ENCODE measurements at regions not wholly inside any gene's neighbourhood (a gene's known extent, or its start where the extent isn't known, plus 50 kb on each side); places are given as distances from the start of the nearest gene placed in this dataset.

DNA sequence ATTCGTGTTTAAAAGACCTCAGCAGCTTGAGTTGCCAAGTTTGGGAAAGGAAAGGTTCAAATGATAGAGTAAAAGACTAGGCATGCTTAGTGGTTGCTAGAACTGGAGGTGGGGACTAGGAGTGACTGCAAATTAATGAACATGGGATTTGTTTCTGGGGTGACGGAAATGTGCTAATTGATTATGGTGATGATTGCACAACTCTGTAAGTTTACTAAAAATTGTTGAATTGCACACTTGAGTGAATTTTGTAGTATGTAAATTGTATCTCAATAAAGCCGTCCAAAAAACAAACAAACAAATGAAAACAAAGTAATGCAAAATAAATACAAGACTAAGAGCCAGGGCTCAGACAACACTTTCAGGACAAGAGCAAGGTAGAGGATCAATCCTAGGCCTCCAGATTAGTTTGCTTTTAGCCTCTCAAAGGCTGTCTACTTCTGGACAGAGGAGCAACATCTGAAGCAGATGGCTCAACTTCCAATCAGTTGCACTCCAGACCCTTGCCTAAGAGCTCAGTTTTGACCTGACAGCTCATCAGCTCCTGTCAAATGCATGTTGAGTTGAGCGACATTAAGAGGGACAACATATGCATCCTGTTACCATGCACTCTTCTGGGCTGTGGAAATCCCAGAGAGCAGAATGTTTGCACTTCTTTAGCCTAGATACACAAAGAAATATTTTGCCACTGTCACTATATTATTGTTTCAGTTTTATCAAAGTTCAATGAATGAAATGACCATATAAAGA lies 111.2 kb upstream of the ASIC2 start:
- DNase-seq: no peak

- no peak for DNase-seq
These were observed 123.0 kb upstream of the ASIC2 start for GRCh38 chr17:33416131-33416530.

GRCh38 chr17:33421933-33422332 lies 128.8 kb upstream of the ASIC2 start:
- no peak for DNase-seq

DNA sequence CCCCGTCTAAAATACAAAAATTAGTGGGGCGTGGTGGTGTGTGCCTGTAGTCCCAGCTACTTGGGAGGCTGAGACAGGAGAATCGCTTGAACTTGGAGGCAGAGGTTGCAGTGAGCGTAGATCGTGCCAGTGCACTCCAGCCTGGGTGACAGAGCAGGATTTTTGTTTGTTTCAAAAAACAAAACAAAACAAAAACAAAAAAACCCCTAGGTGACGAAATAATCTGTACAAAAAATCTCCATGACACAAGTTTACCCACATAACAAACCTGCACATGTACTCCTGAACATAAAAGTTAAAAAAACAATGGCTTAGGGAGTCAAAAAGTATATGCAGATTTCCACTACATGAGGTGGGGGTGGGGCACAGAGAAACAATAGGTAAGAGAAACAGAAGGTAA lies 140.5 kb upstream of the ASIC2 start:
- no peak for DNase-seq

DNA sequence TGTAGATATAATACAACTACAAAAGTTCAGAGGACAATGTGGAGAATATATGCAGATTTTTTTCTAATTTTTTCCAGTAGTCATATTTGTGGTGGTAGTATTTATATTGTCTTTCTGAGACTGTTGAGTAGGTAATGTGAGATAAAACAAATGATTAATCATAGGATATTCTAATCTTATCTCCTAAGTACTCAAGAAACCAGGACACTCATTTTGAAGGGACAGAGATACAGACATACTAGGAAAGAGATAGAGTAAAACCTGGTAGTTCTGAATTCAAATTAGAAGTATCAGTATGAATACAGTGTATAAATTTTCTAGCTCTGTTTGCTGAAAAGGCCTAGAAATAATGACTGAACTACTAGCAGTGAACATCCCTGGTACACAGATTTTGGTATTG lies 141.7 kb upstream of the ASIC2 start:
- no peak for DNase-seq

- DNase-seq: no peak
These were observed 142.7 kb upstream of the ASIC2 start for GRCh38 chr17:33435721-33436301.

DNA sequence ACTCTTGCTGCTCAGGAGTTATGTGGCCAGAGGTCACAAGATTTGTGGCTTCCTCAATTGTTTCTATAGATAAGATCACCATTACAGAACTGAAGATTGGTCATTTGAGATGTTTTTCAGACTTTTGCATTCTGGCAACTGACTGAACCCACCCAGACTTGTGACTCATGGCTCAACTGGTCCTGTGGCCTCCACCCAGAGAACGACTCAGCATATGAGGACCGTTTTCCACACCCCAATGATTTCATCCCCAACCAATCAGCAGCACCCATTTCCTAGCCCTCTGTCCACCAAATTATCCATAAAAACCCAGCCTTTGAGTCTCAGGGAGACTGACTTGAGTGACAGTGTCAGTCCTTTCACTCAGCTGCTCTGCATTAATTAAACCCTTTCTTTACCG lies 143.2 kb upstream of the ASIC2 start:
- no peak for DNase-seq

DNA sequence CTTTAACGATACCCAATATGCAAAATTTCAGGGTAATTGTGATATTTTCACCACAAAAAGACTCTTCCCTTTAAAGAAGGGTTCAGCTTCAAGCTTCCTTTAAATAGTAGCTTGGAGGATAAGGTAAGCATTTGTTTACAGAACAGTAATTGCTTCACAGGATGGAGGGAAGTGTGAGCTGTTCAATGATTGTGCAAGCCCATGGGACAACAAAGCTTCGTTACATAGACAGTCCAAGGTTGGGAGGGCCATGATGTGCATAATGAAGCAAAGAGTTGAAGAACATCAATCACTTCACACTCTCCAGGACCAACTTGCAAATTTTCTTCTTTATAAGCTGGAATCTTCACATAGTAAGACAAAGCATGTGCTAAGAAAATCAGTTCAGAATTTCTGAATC lies 145.0 kb upstream of the ASIC2 start:
- no peak for DNase-seq

DNA sequence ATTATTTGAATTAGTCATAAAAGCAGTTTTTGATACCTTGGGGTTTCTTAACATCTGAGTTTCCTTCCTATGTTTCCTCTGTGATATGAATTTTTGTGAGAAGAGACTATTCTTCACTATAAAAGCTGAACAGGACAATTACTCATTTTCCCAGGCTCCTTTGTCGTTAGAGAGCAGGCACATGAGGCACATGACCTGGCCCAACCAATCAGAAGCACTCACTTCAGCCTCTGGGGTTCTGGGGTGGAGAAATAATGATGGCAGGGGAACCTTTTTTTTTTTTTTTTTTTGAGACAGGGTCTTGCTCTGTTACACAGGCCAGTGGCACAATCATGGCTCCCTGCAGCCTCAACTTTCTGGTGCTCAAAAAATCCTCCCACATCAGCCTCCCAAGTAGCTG lies 145.5 kb upstream of the ASIC2 start:
- DNase-seq: no peak

GRCh38 chr17:33442320-33442719 lies 149.2 kb upstream of the ASIC2 start:
- DNase-seq: no peak

- DNase-seq: no peak
These were observed 151.6 kb upstream of the ASIC2 start for GRCh38 chr17:33444731-33445130.

DNA sequence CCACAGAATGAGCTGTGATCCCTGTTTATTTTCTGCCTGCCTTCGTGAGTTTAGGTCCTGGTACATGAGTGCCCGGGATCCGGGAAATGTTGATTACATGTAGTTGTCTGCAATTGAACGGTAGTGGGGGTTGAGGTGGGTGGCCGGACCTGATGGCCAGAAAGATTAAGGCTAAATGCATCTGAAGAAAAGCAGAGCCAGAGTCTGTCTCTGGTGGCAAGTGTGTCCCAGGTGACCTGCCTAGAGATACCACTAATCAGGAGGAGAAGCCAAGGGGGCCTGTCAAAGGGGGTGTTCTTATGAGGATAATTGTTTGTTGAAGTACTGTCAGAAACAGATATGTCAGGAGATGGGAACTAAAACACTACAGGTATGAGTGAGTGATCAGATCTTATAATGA lies 154.0 kb upstream of the ASIC2 start:
- DNase-seq: no peak

GRCh38 chr17:33451221-33451620 lies 158.1 kb upstream of the ASIC2 start:
- DNase-seq: no peak

DNA sequence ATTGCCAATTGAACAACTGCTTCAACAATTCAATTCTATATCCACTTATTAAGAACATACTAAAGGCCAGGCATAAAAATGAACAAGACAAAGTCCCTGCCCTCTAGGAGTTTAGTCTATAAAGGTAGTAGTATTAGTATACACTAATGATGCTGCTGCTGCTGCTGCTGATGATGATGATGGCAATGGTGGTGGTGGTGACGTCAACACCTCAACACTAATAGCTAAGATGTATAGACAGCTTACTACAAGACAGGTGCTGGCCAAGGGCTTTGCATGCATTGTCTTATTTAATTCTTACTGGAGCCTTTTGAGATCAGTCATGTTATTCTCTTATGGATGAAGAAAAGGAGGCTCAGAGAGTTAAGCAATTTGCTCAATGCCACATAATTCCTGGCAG lies 164.4 kb upstream of the ASIC2 start:
- DNase-seq: no peak

DNA sequence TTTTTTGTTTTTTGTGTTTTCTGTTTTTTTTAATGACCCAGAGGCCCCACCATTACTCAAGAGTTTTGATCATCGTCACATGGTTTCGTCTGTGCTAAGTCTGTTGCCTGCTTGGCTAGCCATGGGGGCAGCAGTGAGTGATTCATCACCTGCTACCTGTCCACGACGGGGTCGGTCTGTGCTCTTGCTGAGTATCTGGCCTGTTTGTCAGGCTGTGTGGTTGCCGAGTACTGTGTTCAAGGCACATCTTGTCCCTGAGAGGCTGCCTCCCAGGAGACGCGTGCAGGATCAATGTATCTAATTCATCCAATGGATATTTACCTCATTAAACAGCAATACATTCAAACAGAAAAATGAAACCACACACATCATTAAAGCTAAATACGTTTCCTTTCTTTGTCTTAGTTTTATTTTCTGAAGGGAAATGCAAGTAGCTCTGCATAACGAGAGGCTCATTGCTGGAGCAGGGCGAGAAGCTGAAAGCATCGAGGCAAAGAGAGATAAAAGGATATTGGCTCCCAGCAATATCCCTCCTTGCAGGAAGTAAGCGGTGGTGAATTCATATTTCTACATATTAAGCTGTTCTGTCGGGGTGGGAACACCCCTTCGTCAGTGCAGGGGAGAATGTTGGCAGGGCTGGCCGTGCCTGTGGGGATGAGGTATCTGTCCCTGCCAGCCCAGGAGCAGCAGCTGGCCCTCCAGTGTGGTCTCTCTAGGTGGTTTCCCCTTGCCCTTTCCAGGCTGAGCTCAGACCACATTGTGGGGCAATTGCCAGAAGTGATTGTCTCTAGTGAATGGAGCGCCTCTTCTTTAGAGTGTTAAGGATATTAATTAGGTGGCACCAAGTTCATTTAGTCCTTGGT lies 166.2 kb upstream of the ASIC2 start:
- DNase-seq: no peak

DNA sequence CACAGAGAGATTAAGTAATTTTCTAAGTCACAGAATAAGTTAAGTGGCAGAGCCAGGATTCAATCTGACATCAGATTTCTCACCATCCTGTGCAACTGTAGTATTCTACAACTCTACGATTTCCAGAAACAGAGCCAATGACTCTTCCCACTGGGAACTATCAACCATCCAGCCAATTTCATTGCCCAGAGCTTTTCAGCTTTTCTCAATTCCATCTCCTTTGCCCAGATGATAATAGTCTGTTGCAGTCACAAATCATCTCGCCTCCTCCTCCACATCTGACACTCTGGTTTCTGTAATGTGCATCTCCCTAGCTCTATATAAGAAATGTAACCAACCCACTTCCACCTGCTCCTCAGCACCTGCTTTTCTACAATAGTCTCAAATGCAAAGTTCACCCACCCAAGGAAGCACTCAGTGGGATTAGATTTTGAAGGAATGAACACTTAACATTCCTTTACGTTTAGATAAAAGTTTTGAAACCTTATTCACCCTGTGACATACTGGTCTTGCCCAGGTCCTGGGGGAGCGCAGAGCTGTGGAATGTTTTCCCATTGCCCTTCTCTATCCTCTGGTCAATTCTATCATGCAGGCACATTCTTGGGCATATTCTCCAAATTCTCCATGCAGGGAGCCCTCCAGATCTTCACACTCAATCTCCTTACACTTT lies 167.8 kb upstream of the ASIC2 start:
- no peak for DNase-seq

- DNase-seq: no peak
These were observed 170.8 kb upstream of the ASIC2 start for GRCh38 chr17:33463887-33464286.

DNA sequence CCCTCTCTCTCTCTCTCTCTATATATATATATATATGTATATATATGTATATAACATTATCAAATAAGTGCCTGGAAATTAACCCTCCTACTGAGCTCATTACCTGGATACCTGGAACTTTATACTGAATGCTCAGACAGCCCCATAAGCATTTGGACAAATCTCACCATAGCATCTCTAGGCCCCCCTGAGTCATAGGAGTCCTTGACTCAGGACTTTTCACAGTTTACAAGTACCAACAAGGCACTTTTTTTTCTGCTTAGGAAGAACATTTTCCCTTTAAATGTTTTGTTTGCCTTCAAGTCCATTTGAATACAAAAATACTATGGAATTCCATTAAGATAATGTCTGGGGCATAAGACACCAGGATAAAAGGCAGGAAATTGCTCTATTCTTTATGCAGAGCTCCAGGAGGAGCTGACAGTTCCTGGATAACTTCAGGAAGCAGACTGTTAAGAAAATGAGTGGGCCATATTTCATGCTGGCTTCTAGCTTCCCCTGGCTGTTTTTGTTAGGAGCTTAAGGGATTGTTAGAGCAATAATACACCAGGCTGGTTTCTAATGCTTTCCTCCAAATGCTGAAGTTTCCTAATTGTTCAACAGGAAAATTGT lies 171.7 kb upstream of the ASIC2 start:
- DNase-seq: no peak

GRCh38 chr17:33469421-33469820 lies 176.3 kb upstream of the ASIC2 start:
- DNase-seq: no peak

GRCh38 chr17:33469911-33470310 lies 176.8 kb upstream of the ASIC2 start:
- no peak for DNase-seq

DNA sequence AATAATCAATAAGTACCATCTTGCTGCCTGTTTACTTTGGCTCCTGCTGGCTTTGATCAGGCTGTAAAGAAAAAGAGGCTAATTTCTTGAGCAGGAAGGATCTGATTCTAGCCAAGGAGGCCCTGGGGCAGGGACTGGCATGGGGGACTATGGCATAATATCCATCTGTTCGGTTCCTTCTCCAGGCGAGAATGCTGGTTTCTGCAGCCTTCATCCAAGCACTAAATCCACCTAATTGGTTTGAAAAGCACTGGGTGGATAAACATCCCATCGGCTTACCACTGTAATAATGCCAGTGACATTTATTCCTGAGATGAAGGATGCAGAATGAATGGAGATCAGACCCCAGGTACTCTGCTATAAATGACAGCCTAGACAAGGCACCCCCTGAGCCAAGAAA lies 180.0 kb upstream of the ASIC2 start:
- DNase-seq: no peak

- DNase-seq: no peak
These were observed 181.7 kb upstream of the ASIC2 start for GRCh38 chr17:33474789-33475188.

- no peak for DNase-seq
These were observed 182.5 kb upstream of the ASIC2 start for GRCh38 chr17:33475594-33475993.

Data from stimulated activated naive CD4-positive, alpha-beta T cell (primary cell).